Adipocyte (in vitro differentiated cells): ENCODE measurements at regions not wholly inside any gene's neighbourhood (a gene's known extent, or its start where the extent isn't known, plus 50 kb on each side); places are given as distances from the start of the nearest gene placed in this dataset.
A peak's percentile ranks its signal among the peaks of the same experiment; 100 is the strongest.

Experiments
- DNase-seq: peaks from one replicate; pipeline ENCODE4 v3.0.0-alpha.2; 2015; ENCODE audit warnings: low read depth
- H3K27me3 ChIP-seq: replicated peaks from 2 replicates; pipeline ENCODE4 v1.7.0; 2013; ENCODE audit warnings: mild to moderate bottlenecking, low read length, moderate library complexity; ENCODE audit not compliant: control insufficient read depth, insufficient read depth
- H3K36me3 ChIP-seq: 2 replicates; pipeline ENCODE4 v1.7.0; 2013; ENCODE audit warnings: low read length, mild to moderate bottlenecking, moderate library complexity; ENCODE audit not compliant: control insufficient read depth, insufficient read depth, severe bottlenecking
- H3K4me1 ChIP-seq: 2 replicates; pipeline ENCODE4 v1.7.0; 2013; ENCODE audit warnings: mild to moderate bottlenecking, low read length, moderate library complexity; ENCODE audit not compliant: control insufficient read depth, insufficient read depth
- H3K4me3 ChIP-seq: 2 replicates; pipeline ENCODE4 v1.7.0; 2013; ENCODE audit warnings: mild to moderate bottlenecking, low read length, moderate library complexity
- H3K9ac ChIP-seq: 2 replicates; pipeline ENCODE4 v1.7.0; 2013; ENCODE audit warnings: mild to moderate bottlenecking, low read length, moderate library complexity
- H3K9me3 ChIP-seq: 2 replicates; pipeline ENCODE4 v1.7.0; 2013; ENCODE audit warnings: mild to moderate bottlenecking, low read length, moderate library complexity; ENCODE audit not compliant: control insufficient read depth

DNA sequence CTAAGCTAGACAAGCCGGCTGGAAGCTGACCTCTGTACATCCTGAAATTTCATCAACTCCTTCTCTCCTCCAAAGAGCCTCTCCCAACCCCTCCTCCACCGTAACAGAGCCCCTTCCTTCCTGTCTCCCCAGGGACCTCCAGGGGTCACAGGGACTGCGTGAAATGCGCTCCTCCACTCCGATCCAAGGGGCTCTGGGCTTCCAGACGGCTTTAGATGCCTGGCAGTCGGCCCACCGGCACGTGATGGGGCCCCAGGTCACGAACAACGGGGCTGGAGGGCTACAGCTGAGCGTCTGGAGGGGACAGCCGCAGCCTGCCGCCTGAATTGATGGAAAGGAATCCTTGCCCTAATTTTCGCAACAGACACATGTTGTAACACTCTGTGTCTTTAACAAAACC lies 264.1 kb downstream of the MN1 start:
- no peaks in the 10 kb centered on the region for H3K9me3 ChIP-seq
- peak overlapping the region; percentile 76 for H3K9ac ChIP-seq
- H3K4me1 ChIP-seq = peaks cover 38% of the 10 kb centered on the region
- peaks cover 4% of the 10 kb centered on the region for H3K27me3 ChIP-seq
- peak overlapping the region; percentile 40 for H3K4me3 ChIP-seq
- no peaks in the 10 kb centered on the region for H3K36me3 ChIP-seq
- peak; percentile 28 for DNase-seq

DNA sequence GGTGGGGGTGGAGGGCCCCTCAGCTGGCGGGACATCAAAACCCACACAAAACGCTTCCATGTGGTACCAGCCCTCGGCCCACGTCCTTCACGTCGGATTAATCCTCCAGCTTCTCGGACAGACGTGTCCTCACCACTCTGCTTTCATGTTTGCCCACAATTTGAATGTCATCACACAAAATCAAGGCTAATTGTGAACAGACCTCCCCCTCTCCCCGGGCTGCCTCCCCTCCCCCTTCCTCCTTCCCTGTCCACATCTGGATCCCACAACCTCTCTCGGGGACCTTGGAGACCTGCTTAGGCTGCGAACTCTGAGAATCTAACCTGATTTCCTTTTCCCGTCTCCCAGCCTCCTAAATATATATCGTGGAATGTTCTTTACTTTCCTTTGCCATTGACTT lies 262.9 kb downstream of the MN1 start:
- no peak for DNase-seq
- H3K9me3 ChIP-seq = no peaks in the 10 kb centered on the region
- H3K27me3 ChIP-seq = peaks cover 4% of the 10 kb centered on the region
- no peaks in the 10 kb centered on the region for H3K36me3 ChIP-seq
- H3K4me1 ChIP-seq = peaks cover 38% of the 10 kb centered on the region
- H3K9ac ChIP-seq = no peak overlapping the region
- H3K4me3 ChIP-seq = no peak overlapping the region

DNA sequence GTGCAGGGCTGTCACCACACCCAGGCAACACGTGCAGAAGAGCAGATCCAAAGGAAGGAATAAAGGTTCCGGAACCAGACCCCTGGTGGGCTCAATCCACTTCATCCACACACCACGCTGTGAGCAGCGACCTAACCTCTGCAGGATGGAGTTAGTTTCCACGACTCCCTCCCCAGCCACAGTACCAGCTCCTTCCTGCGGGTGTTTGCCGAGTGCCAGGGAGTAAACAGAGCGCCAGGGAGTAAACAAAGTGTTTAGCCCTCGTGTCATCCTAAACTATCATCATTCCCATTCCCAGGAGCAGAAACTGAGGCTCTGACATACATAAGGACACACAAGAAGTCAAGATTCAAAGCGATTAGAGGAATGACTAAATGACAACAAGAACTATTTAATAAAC lies 261.3 kb downstream of the MN1 start:
- Histone ChIP-seq H3K36me3 (no peaks in the 10 kb centered on the region), H3K9me3 (no peaks in the 10 kb centered on the region), H3K4me3 (no peak overlapping the region), H3K4me1 (peaks cover 31% of the 10 kb centered on the region), H3K9ac (no peak overlapping the region), H3K27me3 (peaks cover 8% of the 10 kb centered on the region)
- DNase-seq = no peak

DNA sequence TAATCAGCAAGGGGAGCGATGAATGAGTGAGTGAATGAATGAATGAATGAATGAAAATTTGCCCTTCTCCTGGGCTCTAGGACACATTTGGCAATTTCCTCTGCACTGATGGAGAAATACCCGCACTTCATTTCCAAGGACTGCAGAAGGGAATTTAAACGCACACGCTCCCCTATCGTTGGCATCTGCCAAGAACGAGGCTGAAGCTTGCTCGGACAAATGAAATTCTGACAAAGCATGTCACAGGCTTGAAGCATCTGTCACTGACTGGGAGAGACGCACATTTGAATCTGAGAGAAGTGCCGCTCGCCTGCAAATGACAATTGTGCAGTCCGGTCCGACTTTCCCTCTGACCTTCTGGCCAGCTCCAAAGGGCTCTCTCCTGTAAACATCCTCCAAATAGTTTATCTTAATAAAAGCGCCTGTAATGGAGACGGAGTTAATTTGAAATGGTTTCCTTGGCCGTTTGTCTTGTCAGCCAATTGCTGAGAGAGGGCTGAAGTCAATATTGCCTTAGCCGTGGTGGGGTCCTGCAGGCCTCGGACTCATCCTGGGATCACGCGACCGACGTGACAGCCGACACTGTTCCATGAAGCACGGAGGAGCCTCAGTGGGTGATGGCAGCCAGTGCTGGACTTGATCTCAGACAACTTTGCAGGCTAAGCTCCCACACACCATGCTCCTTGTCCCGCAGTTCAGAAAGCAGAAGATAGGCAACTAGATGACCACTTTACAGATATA lies 260.7 kb downstream of the MN1 start:
- Histone ChIP-seq H3K4me3 (no peak overlapping the region), H3K9me3 (no peaks in the 10 kb centered on the region), H3K4me1 (peaks cover 32% of the 10 kb centered on the region), H3K36me3 (no peaks in the 10 kb centered on the region), H3K27me3 (peaks cover 14% of the 10 kb centered on the region), H3K9ac (no peak overlapping the region)
- no peak for DNase-seq

DNA sequence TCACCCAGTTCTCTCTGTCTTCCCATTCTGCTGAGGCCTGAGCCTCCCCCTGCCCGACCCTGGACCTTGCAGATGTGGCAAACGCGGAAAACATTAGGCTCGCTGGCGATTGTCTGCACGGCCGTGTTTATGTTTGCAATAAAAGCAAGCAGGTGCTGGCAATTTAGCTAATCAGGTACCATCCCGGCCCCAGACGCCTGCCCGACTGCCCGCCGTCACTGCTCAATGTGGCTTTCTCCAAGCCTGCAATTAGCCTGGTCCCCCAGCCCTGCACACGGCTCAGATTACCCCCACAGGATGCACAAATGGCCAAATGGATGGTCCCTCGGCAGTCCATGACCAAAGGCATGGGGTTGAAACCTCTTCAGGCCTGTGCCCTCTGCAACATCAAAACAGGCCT lies 259.7 kb downstream of the MN1 start:
- H3K4me1 ChIP-seq = peaks cover 25% of the 10 kb centered on the region
- no peak overlapping the region for H3K9ac ChIP-seq
- DNase-seq = no peak
- no peak overlapping the region for H3K4me3 ChIP-seq
- H3K27me3 ChIP-seq = peaks cover 14% of the 10 kb centered on the region
- H3K36me3 ChIP-seq = no peaks in the 10 kb centered on the region
- no peaks in the 10 kb centered on the region for H3K9me3 ChIP-seq

DNA sequence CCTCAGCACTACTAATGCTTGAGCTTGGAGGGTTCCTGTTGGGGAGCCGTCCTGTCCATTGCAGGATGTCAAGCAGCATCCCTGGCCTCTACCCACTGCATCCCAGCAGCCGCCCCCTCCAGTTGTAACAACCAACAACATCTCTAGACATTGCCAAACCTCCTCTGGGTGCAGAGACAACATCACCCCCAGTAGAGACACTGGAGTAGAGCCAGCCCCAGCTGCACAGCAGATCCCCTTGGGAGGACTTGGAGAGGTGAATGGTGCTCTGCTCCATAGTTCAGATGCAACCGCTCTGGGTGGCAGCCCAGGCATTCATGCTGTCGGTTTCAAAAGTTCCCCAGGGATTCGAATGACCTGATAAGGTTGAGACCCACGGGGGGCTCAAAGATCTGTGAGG lies 259.0 kb downstream of the MN1 start:
- Histone ChIP-seq H3K4me3 (no peak overlapping the region), H3K27me3 (peaks cover 14% of the 10 kb centered on the region), H3K9ac (no peak overlapping the region), H3K4me1 (peaks cover 17% of the 10 kb centered on the region), H3K9me3 (no peaks in the 10 kb centered on the region), H3K36me3 (no peaks in the 10 kb centered on the region)
- DNase-seq = no peak

DNA sequence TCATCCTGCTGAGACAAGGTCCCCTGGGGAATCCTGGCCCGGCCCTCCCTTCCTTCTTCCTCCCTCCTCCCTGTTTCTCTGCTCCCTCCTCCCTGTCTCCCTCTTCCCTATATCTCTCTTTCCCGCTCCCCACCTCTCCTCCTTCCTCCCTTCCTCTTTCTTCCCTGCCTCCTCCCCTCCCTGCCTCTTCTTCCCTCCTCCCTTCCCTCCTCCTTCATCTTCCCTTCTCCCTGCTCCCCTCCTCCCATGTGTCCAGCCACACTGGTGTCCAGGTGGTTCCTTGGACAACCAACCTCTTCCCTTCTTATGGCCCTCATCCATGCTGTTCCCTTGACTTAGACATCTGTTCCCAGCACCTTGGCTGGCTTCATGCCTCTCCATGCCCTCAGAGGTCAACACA lies 258.1 kb downstream of the MN1 start:
- no peaks in the 10 kb centered on the region for H3K9me3 ChIP-seq
- H3K36me3 ChIP-seq = no peaks in the 10 kb centered on the region
- H3K9ac ChIP-seq = no peak overlapping the region
- H3K4me3 ChIP-seq = no peak overlapping the region
- DNase-seq = no peak
- peaks cover 14% of the 10 kb centered on the region for H3K27me3 ChIP-seq
- peaks cover 9% of the 10 kb centered on the region for H3K4me1 ChIP-seq

DNA sequence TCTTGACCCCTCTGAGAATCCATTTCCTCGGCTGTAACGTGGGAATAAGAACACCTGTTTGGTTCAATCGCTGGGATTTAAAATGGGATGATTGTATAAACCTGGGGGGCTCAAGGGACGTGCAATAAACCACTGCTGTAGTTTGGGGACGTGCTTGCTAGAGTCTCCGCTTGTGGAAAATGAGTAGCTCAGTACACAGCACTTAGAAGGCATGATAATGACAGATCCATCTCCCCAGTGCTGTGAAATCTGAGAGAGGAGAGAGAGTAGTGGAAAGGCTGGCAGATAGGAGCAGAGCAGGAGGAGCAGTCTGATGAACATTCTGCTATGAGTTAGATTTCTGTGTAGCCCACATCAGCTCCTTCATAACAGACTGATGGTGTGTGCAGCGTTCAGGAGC lies 256.5 kb downstream of the MN1 start:
- Histone ChIP-seq H3K4me1 (peaks cover 9% of the 10 kb centered on the region), H3K4me3 (no peak overlapping the region), H3K27me3 (peaks cover 14% of the 10 kb centered on the region), H3K9ac (no peak overlapping the region), H3K9me3 (no peaks in the 10 kb centered on the region), H3K36me3 (no peaks in the 10 kb centered on the region)
- no peak for DNase-seq

DNA sequence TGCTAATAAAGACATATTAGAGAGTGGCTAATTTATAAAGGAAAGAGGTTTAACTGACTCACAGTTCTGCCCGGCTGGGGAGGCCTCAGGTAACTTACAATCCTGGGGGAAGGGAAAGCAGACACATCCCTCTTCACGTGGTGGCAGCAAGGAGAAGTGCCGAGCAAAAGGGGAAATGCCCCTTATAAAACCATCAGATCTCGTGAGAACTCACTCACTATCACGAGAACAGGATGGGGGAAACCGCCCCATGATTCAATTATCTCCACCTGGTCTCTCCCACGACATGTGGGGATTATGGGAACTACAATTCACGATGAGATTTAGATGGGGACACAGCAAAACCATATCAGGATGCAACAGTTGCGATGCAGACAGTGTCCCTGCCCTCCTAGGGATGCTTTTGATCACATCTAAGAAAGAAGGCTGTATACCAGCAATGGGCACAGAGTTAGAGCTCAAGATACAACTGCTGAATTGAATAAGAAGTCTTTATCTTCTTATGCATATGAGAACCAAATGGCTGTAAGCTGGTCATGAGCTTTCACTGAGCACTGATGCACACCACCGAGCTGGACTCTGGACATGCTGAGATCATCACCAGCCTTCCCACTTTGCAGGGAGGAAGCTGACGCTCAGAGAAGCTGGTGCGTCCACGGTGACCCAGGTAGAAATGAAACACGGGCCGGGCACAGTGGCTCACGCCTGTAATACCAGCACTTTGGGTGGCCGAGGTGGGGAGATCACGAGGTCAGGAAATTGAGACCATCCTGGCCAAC lies 255.2 kb downstream of the MN1 start:
- H3K27me3 ChIP-seq = peaks cover 18% of the 10 kb centered on the region
- H3K4me1 ChIP-seq = peaks cover 9% of the 10 kb centered on the region
- no peaks in the 10 kb centered on the region for H3K9me3 ChIP-seq
- no peak for DNase-seq
- H3K9ac ChIP-seq = no peak overlapping the region
- no peak overlapping the region for H3K4me3 ChIP-seq
- H3K36me3 ChIP-seq = no peaks in the 10 kb centered on the region

DNA sequence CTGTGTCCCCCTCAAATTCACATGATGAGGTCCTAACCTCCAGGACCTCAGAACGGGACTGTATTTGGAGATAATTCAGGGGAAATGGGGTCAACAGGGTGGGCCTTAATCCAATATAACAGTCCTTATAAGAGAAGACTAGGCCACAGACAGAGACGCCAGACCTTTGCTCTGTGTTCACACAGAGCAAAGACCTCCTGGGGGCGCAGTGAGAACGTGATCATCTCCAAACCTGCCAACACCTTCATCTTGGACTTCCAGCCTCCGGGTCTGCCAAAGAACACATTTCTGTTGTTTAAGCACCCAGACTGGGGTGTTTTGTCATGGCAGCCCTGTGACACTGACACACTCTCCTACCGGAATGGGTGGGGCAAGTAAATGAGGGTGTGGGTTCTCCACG lies 250.2 kb downstream of the MN1 start:
- Histone ChIP-seq H3K4me3 (no peak overlapping the region), H3K27me3 (peaks cover 8% of the 10 kb centered on the region), H3K9ac (no peak overlapping the region), H3K36me3 (no peaks in the 10 kb centered on the region), H3K4me1 (peaks cover 15% of the 10 kb centered on the region), H3K9me3 (peaks cover 6% of the 10 kb centered on the region)
- DNase-seq = no peak

DNA sequence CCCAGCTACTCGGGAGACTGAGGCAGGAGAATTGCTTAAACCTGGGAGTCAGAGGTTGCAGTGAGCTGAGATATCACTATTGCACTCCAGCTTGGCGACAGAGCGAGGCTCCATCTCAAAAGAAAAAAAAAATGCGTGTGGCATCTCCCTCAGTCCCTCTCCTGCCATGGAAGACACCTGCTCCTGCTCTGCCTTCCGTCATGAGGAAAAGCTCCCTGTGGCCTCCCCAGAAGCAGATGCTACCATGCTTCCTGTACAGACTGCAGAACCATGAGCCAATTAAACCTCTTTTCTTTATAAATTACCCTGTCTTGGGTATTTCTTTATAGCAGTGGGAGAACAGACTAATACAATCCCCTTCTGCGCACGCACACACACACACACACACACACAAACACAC lies 249.4 kb downstream of the MN1 start:
- Histone ChIP-seq H3K36me3 (no peaks in the 10 kb centered on the region), H3K4me1 (peaks cover 15% of the 10 kb centered on the region), H3K27me3 (peaks cover 12% of the 10 kb centered on the region), H3K9ac (no peak overlapping the region), H3K9me3 (peaks cover 6% of the 10 kb centered on the region), H3K4me3 (no peak overlapping the region)
- no peak for DNase-seq
